Fibroblast of lung (primary cell): ENCODE measurements at regions not wholly inside any gene's neighbourhood (a gene's known extent, or its start where the extent isn't known, plus 50 kb on each side); places are given as distances from the start of the nearest gene placed in this dataset.

ENCODE experiments used
- CTCF ChIP-seq, 2 donors: IDR thresholded peaks in 1 of 2; conservative IDR thresholded peaks in 1 of 2; 1 replicate in 1 of 2; 2 replicates in 1 of 2; pipeline ENCODE4 v1.5.1; 2011 to 2012; ENCODE audit warnings: low read length in 2 of 2, control low read depth in 1 of 2, inconsistent platforms in 1 of 2, low read depth in 1 of 2, mild to moderate bottlenecking in 1 of 2
- EZH2 ChIP-seq: IDR thresholded peaks from 2 replicates; pipeline ENCODE4 v1.5.1; 2012; ENCODE audit warnings: low read length, control low read depth, mild to moderate bottlenecking; ENCODE audit errors: missing control alignments

- peak in 1 of 2 donors; percentile 11 for TF ChIP-seq CTCF (conservative IDR thresholded peaks at IDR 0.05 in 1 of 2, IDR thresholded peaks at IDR 0.05 in 1 of 2; ENCODE audit: low read depth in 1 of 2, low read length in 2 of 2)
- TF ChIP-seq EZH2 = no peak
Measured at GRCh38 chr15:61621146-61621545, 392.0 kb upstream of the RORA start.
